Activated T-helper 2 cell treated with anti-CD3 and anti-CD28 coated beads, Interferon-gamma antibody, Interleukin-2, Interleukin-4, amounts not matched to agents 10 μg/mL and 5 μg/mL and 100 μg/mL, durations not matched to agents 14 hours and 24 hours and 36 hours (primary cell): ENCODE measurements at regions not wholly inside any gene's neighbourhood (a gene's known extent, or its start where the extent isn't known, plus 50 kb on each side); places are given as distances from the start of the nearest gene placed in this dataset.
"Not testable (repeated sequence)": the region's sequence is repeated elsewhere in the genome, so short reads cannot be mapped to it uniquely, and the experiment has no call there.

Experiments
- DNase-seq: peaks from one replicate; pipeline ENCODE4 v3.0.0; 2021; ENCODE audit warnings: low spot score
- H3K27ac Mint-ChIP-seq: one replicate; pipeline ENCODE4 v1.8.0; 2021; ENCODE audit warnings: mixed read lengths
- H3K27me3 Mint-ChIP-seq: one replicate; pipeline ENCODE4 v1.8.0; 2021; ENCODE audit warnings: low read depth, mixed read lengths
- H3K36me3 Mint-ChIP-seq: one replicate; pipeline ENCODE4 v1.8.0; 2021; ENCODE audit warnings: low read depth, mixed read lengths
- H3K4me1 Mint-ChIP-seq: one replicate; pipeline ENCODE4 v1.8.0; 2021; ENCODE audit warnings: low read depth, mixed read lengths
- H3K4me3 Mint-ChIP-seq: one replicate; pipeline ENCODE4 v1.8.0; 2021; ENCODE audit warnings: low read depth, mild to moderate bottlenecking, moderate library complexity, mixed read lengths
- H3K9me3 Mint-ChIP-seq: one replicate; pipeline ENCODE4 v1.8.0; 2021; ENCODE audit warnings: mixed read lengths
- intact Hi-C: fragments of 100-400 bp; cut with micrococcal nuclease; formaldehyde crosslinking; loops from one replicate; pipeline ENCODE4 v1.15.1; 2023

GRCh38 chr3:80754969-80755368, 987.2 kb upstream of the ROBO1 start:
- Mint-ChIP-seq H3K9me3 (peaks cover 40% of the 10 kb centered on the region), H3K36me3 (no peaks in the 10 kb centered on the region), H3K27me3 (no peaks in the 10 kb centered on the region), H3K4me3 (no peak overlapping the region), H3K4me1 (no peaks in the 10 kb centered on the region), H3K27ac (no peak overlapping the region)
- DNase-seq = no peak
- intact Hi-C loops = no loop called here

GRCh38 chr3:80753021-80753420, 985.2 kb upstream of the ROBO1 start:
- H3K27ac Mint-ChIP-seq = no peak overlapping the region

GRCh38 chr3:80750637-80751036, 982.8 kb upstream of the ROBO1 start:
- H3K9me3 Mint-ChIP-seq = peaks cover 36% of the 10 kb centered on the region
- no peak for DNase-seq
- no peaks in the 10 kb centered on the region for H3K36me3 Mint-ChIP-seq
- intact Hi-C loops = no loop called here
- no peak overlapping the region for H3K27ac Mint-ChIP-seq
- H3K4me3 Mint-ChIP-seq = no peak overlapping the region
- H3K4me1 Mint-ChIP-seq = no peaks in the 10 kb centered on the region
- H3K27me3 Mint-ChIP-seq = no peaks in the 10 kb centered on the region

More at GRCh38 chr3:80753021-80753420, 985.2 kb upstream of the ROBO1 start:
- H3K27me3 Mint-ChIP-seq = no peaks in the 10 kb centered on the region
- H3K36me3 Mint-ChIP-seq = no peaks in the 10 kb centered on the region
- H3K9me3 Mint-ChIP-seq = peaks cover 37% of the 10 kb centered on the region
- intact Hi-C loops = no loop called here
- no peak overlapping the region for H3K4me3 Mint-ChIP-seq
- DNase-seq = no peak
- no peaks in the 10 kb centered on the region for H3K4me1 Mint-ChIP-seq

- Mint-ChIP-seq H3K9me3 (peaks cover 33% of the 10 kb centered on the region), H3K27me3 (no peaks in the 10 kb centered on the region), H3K4me3 (no peak overlapping the region), H3K27ac (no peak overlapping the region), H3K36me3 (no peaks in the 10 kb centered on the region), H3K4me1 (no peaks in the 10 kb centered on the region)
- intact Hi-C loops = no loop called here
- no peak for DNase-seq
These were observed 967.1 kb upstream of the ROBO1 start for GRCh38 chr3:80734920-80735319.

- Mint-ChIP-seq H3K27me3 (no peaks in the 10 kb centered on the region), H3K4me1 (no peaks in the 10 kb centered on the region), H3K36me3 (no peaks in the 10 kb centered on the region), H3K9me3 (peaks cover 30% of the 10 kb centered on the region), H3K27ac (no peak overlapping the region), H3K4me3 (no peak overlapping the region)
- DNase-seq = no peak
- intact Hi-C loops = no loop called here
These were observed 966.7 kb upstream of the ROBO1 start for GRCh38 chr3:80734483-80734882.

- Mint-ChIP-seq H3K27ac (no peak overlapping the region), H3K27me3 (no peaks in the 10 kb centered on the region), H3K9me3 (peaks cover 33% of the 10 kb centered on the region), H3K4me1 (no peaks in the 10 kb centered on the region), H3K4me3 (no peak overlapping the region), H3K36me3 (no peaks in the 10 kb centered on the region)
- no peak for DNase-seq
- intact Hi-C loops = no loop called here
These were observed 965.9 kb upstream of the ROBO1 start for GRCh38 chr3:80733522-80734176.

GRCh38 chr3:80727561-80727960, 959.8 kb upstream of the ROBO1 start:
- H3K4me1 Mint-ChIP-seq, H3K27ac Mint-ChIP-seq, DNase-seq, H3K4me3 Mint-ChIP-seq, H3K36me3 Mint-ChIP-seq, H3K27me3 Mint-ChIP-seq, intact Hi-C loops: not testable (repeated sequence)
- peaks cover 31% of the 10 kb centered on the region for H3K9me3 Mint-ChIP-seq

- intact Hi-C loops, DNase-seq, H3K4me3 Mint-ChIP-seq, H3K36me3 Mint-ChIP-seq, H3K4me1 Mint-ChIP-seq, H3K27me3 Mint-ChIP-seq, H3K27ac Mint-ChIP-seq: not testable (repeated sequence)
- peaks cover 62% of the 10 kb centered on the region for H3K9me3 Mint-ChIP-seq
These were observed 942.0 kb upstream of the ROBO1 start for GRCh38 chr3:80709597-80710322.

GRCh38 chr3:80705290-80705689, 937.5 kb upstream of the ROBO1 start:
- intact Hi-C loops = no loop called here
- DNase-seq = no peak
- Mint-ChIP-seq H3K36me3 (peaks cover 3% of the 10 kb centered on the region), H3K27ac (no peak overlapping the region), H3K4me3 (no peak overlapping the region), H3K9me3 (peaks cover 38% of the 10 kb centered on the region), H3K4me1 (no peaks in the 10 kb centered on the region), H3K27me3 (no peaks in the 10 kb centered on the region)

GRCh38 chr3:80701349-80701748, 933.6 kb upstream of the ROBO1 start:
- H3K4me1 Mint-ChIP-seq = no peaks in the 10 kb centered on the region
- no peaks in the 10 kb centered on the region for H3K27me3 Mint-ChIP-seq
- no peak overlapping the region for H3K4me3 Mint-ChIP-seq

GRCh38 chr3:80697291-80697690, 929.5 kb upstream of the ROBO1 start:
- H3K4me3 Mint-ChIP-seq = no peak overlapping the region
- no peak for DNase-seq

More at GRCh38 chr3:80701349-80701748, 933.6 kb upstream of the ROBO1 start:
- Mint-ChIP-seq H3K27ac (no peak overlapping the region), H3K36me3 (peaks cover 3% of the 10 kb centered on the region), H3K9me3 (peaks cover 34% of the 10 kb centered on the region)
- intact Hi-C loops = no loop called here
- DNase-seq = no peak

GRCh38 chr3:80696280-80696679, 928.5 kb upstream of the ROBO1 start:
- intact Hi-C loops = no loop called here
- no peak overlapping the region for H3K4me3 Mint-ChIP-seq
- peaks cover 27% of the 10 kb centered on the region for H3K9me3 Mint-ChIP-seq
- DNase-seq = no peak
- no peaks in the 10 kb centered on the region for H3K36me3 Mint-ChIP-seq
- no peak overlapping the region for H3K27ac Mint-ChIP-seq
- H3K27me3 Mint-ChIP-seq = no peaks in the 10 kb centered on the region
- no peaks in the 10 kb centered on the region for H3K4me1 Mint-ChIP-seq

More at GRCh38 chr3:80697291-80697690, 929.5 kb upstream of the ROBO1 start:
- Mint-ChIP-seq H3K27ac (no peak overlapping the region), H3K9me3 (peaks cover 23% of the 10 kb centered on the region), H3K27me3 (no peaks in the 10 kb centered on the region), H3K36me3 (no peaks in the 10 kb centered on the region), H3K4me1 (no peaks in the 10 kb centered on the region)
- intact Hi-C loops = no loop called here

- H3K4me3 Mint-ChIP-seq = no peak overlapping the region
- intact Hi-C loops = no loop called here
- no peaks in the 10 kb centered on the region for H3K27me3 Mint-ChIP-seq
- H3K27ac Mint-ChIP-seq = no peak overlapping the region
- no peaks in the 10 kb centered on the region for H3K36me3 Mint-ChIP-seq
- no peak for DNase-seq
- H3K9me3 Mint-ChIP-seq = peaks cover 14% of the 10 kb centered on the region
- H3K4me1 Mint-ChIP-seq = no peaks in the 10 kb centered on the region
These were observed 921.0 kb upstream of the ROBO1 start for GRCh38 chr3:80688814-80689213.
